NK-92 (cell line): ENCODE measurements at regions not wholly inside any gene's neighbourhood (a gene's known extent, or its start where the extent isn't known, plus 50 kb on each side); places are given as distances from the start of the nearest gene placed in this dataset.

Source experiments
- DNase-seq: peaks from one replicate; lab custom pipeline; 2025; ENCODE audit not compliant: unreplicated experiment; lab: John Stamatoyannopoulos, UW

DNA sequence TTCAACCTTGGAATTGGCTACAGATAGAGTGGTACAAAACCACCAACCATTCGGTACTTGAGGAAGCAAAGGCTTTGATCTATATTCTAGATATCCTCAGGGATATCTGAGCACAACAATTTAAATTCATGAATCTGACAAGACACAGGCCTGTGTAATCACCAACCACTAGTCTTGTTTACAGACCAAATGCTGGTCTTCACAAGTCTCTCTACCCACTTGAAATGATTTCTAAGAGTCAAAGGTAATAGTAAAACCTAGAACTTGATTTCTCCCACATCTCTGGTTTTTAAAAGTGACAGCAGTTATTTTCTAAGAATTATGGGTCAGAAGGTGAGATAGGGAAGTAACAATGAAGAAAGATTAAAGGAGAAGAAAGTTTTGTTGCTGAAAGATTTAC, 613.7 kb upstream of the ACVR2A start:
- DNase-seq: no peak

GRCh38 chr2:147227313-147227712, 617.5 kb upstream of the ACVR2A start:
- no peak for DNase-seq

GRCh38 chr2:147224070-147224469, 620.8 kb upstream of the ACVR2A start:
- no peak for DNase-seq

DNA sequence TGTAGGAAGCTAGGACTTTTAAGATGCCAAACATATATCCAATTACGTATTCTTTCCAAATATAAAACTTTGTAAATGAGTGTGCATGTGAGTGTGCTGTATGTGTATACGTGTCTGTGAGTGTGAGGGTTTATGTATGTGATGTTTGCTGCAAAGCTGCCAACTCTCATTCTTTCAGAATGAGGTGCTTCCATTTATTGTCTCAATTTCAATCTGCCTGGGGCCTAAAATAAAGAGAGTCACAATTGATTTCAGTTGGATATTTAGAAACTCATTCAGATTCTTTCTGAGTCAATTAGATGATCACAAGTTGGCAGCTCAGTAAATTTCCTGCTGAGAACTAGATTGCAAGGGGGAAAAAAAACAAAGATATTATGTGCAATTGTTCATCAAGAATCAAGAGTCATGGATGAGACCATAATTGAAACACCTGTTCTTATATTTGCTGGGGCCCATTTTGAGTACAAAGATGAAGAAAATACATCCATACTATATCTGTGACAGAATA, 621.2 kb upstream of the ACVR2A start:
- DNase-seq: no peak

- no peak for DNase-seq
These were observed 621.7 kb upstream of the ACVR2A start for GRCh38 chr2:147223119-147223518.

GRCh38 chr2:147222506-147222905, 622.3 kb upstream of the ACVR2A start:
- no peak for DNase-seq

DNA sequence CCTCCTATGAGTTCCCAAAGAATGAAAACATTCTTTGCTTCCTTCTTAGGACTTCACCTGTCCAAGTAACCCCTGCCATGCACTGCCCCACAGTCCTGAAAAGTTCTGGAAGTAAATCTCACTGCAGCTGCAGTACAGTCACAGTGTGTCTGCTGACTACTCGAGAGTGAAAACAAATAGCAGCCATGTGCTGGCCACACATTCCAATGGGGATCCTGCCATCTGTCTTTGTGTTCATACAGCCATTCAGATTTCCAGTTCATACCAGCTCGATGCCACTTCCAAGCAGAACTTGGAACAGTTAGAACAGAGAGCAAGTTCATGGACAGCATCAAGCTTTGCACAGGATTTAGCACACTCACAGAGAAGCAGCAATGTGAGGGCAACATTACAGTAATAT, 629.9 kb upstream of the ACVR2A start:
- no peak for DNase-seq

GRCh38 chr2:147211484-147211883, 633.3 kb upstream of the ACVR2A start:
- no peak for DNase-seq

- no peak for DNase-seq
These were observed 640.7 kb upstream of the ACVR2A start for GRCh38 chr2:147204102-147204501.

DNA sequence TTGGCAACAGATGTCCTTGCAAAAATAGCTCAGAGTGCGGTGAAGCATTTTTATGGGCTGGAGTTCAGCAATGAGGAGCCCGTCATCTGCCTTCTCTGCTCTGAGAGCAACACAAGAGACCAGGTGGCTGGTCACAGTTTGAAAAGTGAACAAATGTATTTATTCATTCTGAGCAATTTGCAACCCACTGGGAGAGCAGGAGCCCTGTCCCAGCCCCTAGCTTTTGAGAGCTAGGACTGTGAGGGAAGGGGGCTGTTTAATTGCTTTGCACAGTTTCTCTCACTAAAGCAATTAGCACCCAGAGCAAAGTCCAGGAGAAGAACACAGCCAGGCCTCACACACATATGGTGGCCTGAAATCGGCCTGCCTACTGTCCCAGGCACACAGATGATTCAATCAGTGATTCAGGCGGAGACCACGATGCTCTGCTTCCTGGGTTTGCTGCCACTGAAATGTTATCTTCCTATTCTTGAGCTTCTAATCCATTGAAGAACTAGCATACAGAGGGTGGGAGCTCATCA, 646.1 kb upstream of the ACVR2A start:
- no peak for DNase-seq

GRCh38 chr2:147197754-147198483, 646.9 kb upstream of the ACVR2A start:
- DNase-seq: no peak

- DNase-seq: no peak
These were observed 662.6 kb upstream of the ACVR2A start for GRCh38 chr2:147182260-147182659.

DNA sequence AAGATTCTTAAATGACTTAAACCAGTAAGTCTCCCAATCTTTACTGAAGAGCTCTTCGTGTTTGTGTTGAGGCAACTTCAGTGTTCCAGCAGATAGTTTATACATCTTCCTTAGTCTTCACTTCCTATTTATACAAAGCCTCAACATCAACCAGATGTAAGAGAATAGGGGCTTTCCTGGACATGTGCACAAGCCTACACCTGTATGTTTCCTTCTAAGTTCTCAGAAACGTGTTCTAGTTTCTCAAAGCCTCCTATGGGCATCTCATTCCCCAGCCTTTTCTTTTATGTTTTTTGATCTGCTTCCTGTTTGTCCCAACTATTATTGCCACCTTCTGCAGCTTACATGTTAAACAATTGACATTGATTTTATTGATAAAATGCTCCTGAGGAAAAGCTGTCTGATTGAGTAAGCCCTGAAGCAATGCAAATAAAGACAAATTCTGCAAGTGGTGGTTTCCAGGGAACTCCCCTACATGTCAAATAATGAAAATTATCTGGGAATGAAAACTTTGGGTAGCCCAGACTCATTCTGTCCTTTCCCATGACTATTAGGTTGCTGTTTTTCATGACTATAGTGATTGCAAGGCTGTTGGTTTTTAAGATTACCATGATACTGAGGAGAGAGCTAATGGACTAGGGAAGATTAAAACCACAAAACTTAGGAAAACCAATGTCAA, 663.3 kb upstream of the ACVR2A start:
- no peak for DNase-seq

DNA sequence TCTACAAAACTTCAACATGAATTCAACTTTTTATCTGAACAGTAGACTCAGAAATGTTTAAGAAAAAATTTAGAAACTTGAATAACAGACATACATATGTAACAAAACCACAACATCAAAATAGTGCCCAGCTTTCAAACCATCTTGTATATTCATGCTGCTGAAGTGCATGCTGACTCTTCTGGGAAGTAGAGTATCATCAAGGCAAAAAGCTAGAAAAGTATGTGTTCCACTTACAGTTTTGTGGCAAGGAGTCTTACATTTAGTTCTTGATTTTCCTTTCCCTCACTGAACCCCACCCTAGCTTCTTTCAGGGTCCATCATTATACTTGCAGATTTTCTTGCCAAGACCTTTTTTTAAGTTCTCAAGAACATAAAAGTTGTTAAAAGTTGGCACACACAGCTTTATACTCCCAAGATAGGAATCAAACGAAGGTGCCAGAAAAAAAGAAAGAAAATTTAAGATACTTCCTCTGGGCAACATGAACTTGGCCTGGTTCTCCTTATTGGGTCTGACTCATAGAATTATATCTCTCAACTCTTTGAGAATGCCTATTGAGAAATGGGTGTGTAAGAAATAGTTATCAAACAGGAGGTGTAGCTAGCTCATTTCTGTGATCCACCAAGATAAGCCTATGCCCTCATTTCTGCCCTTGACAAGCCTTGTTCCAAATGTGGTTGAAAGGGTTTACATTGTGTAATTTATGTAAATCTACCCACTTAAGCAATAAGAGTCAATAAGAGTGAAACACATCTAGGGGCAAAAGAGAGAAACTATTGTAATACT, 667.6 kb upstream of the ACVR2A start:
- DNase-seq: no peak

- DNase-seq: no peak
These were observed 670.0 kb upstream of the ACVR2A start for GRCh38 chr2:147174824-147175254.

GRCh38 chr2:147173798-147174197, 671.0 kb upstream of the ACVR2A start:
- no peak for DNase-seq

DNA sequence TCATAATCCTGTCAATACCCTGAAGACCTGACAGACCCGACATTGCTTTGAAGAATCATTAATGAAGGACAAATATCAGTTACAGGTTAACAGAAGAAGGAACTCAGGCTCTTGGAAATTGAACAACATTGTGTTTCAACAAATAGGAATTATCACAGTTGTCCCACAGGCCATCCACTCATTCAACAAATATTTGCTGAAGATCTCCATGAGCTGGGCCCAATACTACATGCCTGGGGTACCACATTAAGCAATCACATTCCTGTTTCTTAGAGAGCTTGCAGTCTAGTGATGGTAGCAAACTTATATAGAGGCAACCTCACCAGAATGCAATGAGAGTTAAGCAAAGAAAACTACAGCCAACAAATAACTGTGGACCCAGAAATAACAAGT, 671.6 kb upstream of the ACVR2A start:
- DNase-seq: no peak

- no peak for DNase-seq
These were observed 672.2 kb upstream of the ACVR2A start for GRCh38 chr2:147172493-147173188.

DNA sequence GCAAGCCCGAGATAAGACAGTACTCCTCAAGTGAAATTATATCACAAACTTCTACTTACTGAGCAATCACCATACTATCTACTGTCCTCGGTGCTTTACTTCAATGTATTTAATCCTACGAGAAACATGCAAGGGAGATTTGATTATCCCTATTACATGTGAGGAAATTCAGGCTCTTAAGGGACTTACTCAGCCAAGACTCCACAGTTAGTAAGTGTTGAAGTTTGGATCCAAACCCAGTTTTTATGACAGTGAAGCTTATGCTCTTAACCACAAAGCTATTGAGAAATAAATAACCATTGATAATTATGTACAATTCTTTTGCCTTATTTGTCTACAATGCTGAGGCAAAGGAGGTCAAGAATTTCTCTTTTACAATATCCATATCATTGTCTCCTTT, 672.9 kb upstream of the ACVR2A start:
- DNase-seq: no peak

DNA sequence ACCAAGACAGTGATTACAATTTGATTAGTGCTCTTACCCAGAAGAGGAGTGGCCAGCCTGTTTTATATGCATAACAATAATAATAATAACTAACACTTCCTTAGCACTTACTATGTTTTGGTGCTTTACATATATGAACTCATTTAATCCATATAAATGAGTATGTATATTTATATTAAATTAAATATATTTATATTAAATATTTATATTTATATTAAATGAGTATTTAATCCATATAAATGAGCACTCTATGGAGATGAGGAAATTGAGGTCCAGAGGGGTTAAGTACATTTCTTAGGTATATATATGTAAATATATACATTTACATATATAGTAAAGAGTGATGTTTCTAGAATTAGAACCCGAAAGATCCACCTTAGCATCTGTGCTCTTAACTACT, 673.9 kb upstream of the ACVR2A start:
- no peak for DNase-seq
